GM12878 (cell line): ENCODE measurements at regions not wholly inside any gene's neighbourhood (a gene's known extent, or its start where the extent isn't known, plus 50 kb on each side); places are given as distances from the start of the nearest gene placed in this dataset.

Experiments
- ATAC-seq: fragments of 200-7000 bp; cut with Tn5 transposase; 3 replicates; pipeline ENCODE4 v1.9.1; 2020; ENCODE audit warnings: mild to moderate bottlenecking, moderate library complexity
- BruUV-seq: library from RNA; stranded (reverse); fragments of 400-500 nt; replicated peaks from 2 replicates; lab custom pipeline; 2021; lab: Mats Ljungman, UMichigan
- CTCF ChIA-PET: fragments of 300-600 bp; sonication (Branson Sonifier 250); formaldehyde crosslinking; extraction: SDS; loops from one replicate; lab custom pipeline; 2021; ENCODE audit warnings: inconsistent platforms; lab: Yijun Ruan, JAX
- POLR2A ChIA-PET: fragments of 350-600 bp; formaldehyde crosslinking; extraction: SDS; loops from one replicate; lab custom pipeline; 2021; ENCODE audit warnings: inconsistent platforms; lab: Charles Lee
- RAD21 ChIA-PET: fragments of 300-600 bp; sonication (Branson Sonifier 250); formaldehyde crosslinking; loops from one replicate; lab custom pipeline; 2023; ENCODE audit warnings: antibody characterized with exemption; ENCODE audit not compliant: unreplicated experiment; lab: Charles Lee
- SMC1A ChIA-PET: fragments of 300-600 bp; sonication (Branson Sonifier 250); formaldehyde crosslinking; loops from one replicate; lab custom pipeline; 2023; ENCODE audit not compliant: unreplicated experiment, uncharacterized antibody; lab: Charles Lee
- DNase-seq: peaks from one replicate; pipeline ENCODE4 v3.0.0-alpha.2; 2011; ENCODE audit warnings: low read depth, low spot score
- FAIRE-seq: peaks from 3 replicates; lab custom pipeline; 2011; peaks lifted over from hg19 to GRCh38; lab: Jason Lieb, UNC
- H2AFZ ChIP-seq: 2 replicates; pipeline ENCODE4 v1.6.0; 2011; ENCODE audit warnings: low read depth, low read length, control low read depth; ENCODE audit not compliant: control insufficient read depth
- H3K27ac ChIP-seq: 2 replicates; pipeline ENCODE4 v1.5.1; 2011; ENCODE audit warnings: control low read depth; ENCODE audit not compliant: control insufficient read depth, insufficient read depth
- H3K27me3 ChIP-seq, 2 experiments: replicated peaks in 1 of 2; 2 replicates each; pipeline versions ENCODE4 v1.6.0 to v1.6.1; 2011; ENCODE audit warnings: low read length in 1 of 2; ENCODE audit not compliant: control insufficient read depth in 2 of 2, insufficient read depth in 2 of 2
- H3K36me3 ChIP-seq, 2 experiments: 2 replicates each; pipeline ENCODE4 v1.5.1; 2011; ENCODE audit warnings: low read length in 1 of 2; ENCODE audit not compliant: control insufficient read depth in 2 of 2, insufficient read depth in 2 of 2
- H3K4me1 ChIP-seq: 2 replicates; pipeline ENCODE4 v1.6.1; 2011; ENCODE audit warnings: mild to moderate bottlenecking, low read length, moderate library complexity, mixed read lengths; ENCODE audit not compliant: control insufficient read depth, insufficient read depth
- H3K4me2 ChIP-seq: 2 replicates; pipeline ENCODE4 v1.6.0; 2011; ENCODE audit warnings: control low read depth; ENCODE audit not compliant: control insufficient read depth, insufficient read depth
- H3K4me3 ChIP-seq: fragments of 200-600 bp; sonication (generic); 2 replicates; pipeline ENCODE4 v1.5.1; 2016
- H3K79me2 ChIP-seq: 2 replicates; pipeline ENCODE4 v1.6.0; 2011; ENCODE audit warnings: low read length; ENCODE audit not compliant: control insufficient read depth, insufficient read depth
- H3K9ac ChIP-seq: 2 replicates; pipeline ENCODE4 v1.8.0; 2011; ENCODE audit warnings: low read length, control low read depth, mixed read lengths; ENCODE audit not compliant: control insufficient read depth, insufficient read depth
- H3K9me3 ChIP-seq: replicated peaks from 3 replicates; pipeline ENCODE4 v1.5.1; 2011; ENCODE audit warnings: mild to moderate bottlenecking, low read length; ENCODE audit not compliant: control insufficient read depth, insufficient read depth
- H4K20me1 ChIP-seq: 2 replicates; pipeline ENCODE4 v1.6.0; 2011; ENCODE audit not compliant: control insufficient read depth, insufficient read depth
- E2F4 ChIP-seq: IDR thresholded peaks from 2 replicates; pipeline ENCODE4 v1.6.1; 2012; ENCODE audit warnings: low read depth, low read length, improper control_type of control experiment
- FOS ChIP-seq: IDR thresholded peaks from 3 replicates; pipeline ENCODE4 v1.6.1; 2011; ENCODE audit warnings: borderline replicate concordance; ENCODE audit not compliant: insufficient read length; ENCODE audit errors: extremely low read depth
- NFYA ChIP-seq: IDR thresholded peaks from 2 replicates; pipeline ENCODE4 v1.6.1; 2011; ENCODE audit warnings: low read depth, mild to moderate bottlenecking, low read length, improper control_type of control experiment, borderline replicate concordance
- PKNOX1 ChIP-seq: fragments of 450-650 bp; IDR thresholded peaks from 2 replicates; pipeline ENCODE4 v1.6.1; 2016; ENCODE audit warnings: mild to moderate bottlenecking
- SMAD5 ChIP-seq: IDR thresholded peaks from 2 replicates; pipeline ENCODE4 v1.6.1; 2016; ENCODE audit warnings: antibody characterized with exemption, low read depth
- TAF1 ChIP-seq: IDR thresholded peaks from 2 replicates; pipeline ENCODE4 v1.6.1; 2011; ENCODE audit warnings: mild to moderate bottlenecking, low read depth, low read length, borderline replicate concordance
- TCF3 ChIP-seq: IDR thresholded peaks from 2 replicates; pipeline ENCODE4 v1.6.1; 2012; ENCODE audit warnings: low read depth, mild to moderate bottlenecking, low read length, borderline replicate concordance; ENCODE audit not compliant: insufficient read depth
- WGBS: methylation state at CpG from one replicate; pipeline ENCODE4 v1.1.6; 2016; ENCODE audit warnings: low lambda C conversion rate; ENCODE audit not compliant: insufficient replicate concordance, insufficient coverage; ENCODE audit errors: missing lambda C conversion rate; 5-methylcytosine and 5-hydroxymethylcytosine counted together
- in situ Hi-C: fragments of 300-500 bp; cut with MboI; formaldehyde crosslinking; loops from 9 replicates; pipeline ENCODE4 v1.14.3; 2018; ENCODE audit warnings: mixed read lengths
- intact Hi-C: fragments of 100-400 bp; cut with micrococcal nuclease; formaldehyde crosslinking; loops from one replicate; pipeline ENCODE4 v1.14.2; 2022; ENCODE audit not compliant: unreplicated experiment

GRCh38 chrX:39063037-39063436 lies 261.8 kb downstream of the MID1IP1 start:
- Histone ChIP-seq H3K4me1 (no peaks in the 10 kb centered on the region), H3K9ac (no peak overlapping the region), H3K4me2 (no peak overlapping the region), H3K27me3 (0 out of 4 replicates have a peak, but pooled peaks cover 0 to 2% of the 10 kb centered on the region in 2 experiments), H3K4me3 (no peak overlapping the region), H3K79me2 (no peaks in the 10 kb centered on the region), H4K20me1 (no peaks in the 10 kb centered on the region), H3K36me3 (no peaks in the 10 kb centered on the region), H3K27ac (no peak overlapping the region), H3K9me3 (no peaks in the 10 kb centered on the region; the same call in 2 of the 3 replicates)
- DNase-seq (no peak), ATAC-seq (no peak)
- CTCF ChIA-PET: no interaction called here
- in situ Hi-C loops (no loop called here), intact Hi-C loops (no loop called here)
- no TSS peak for BruUV-seq
- POLR2A ChIA-PET: no interaction called here
- RAD21 ChIA-PET: no interaction called here
- SMC1A ChIA-PET: no interaction called here
- WGBS: 33% methylated on average over 4 of the region's 4 CpGs
- TF ChIP-seq PKNOX1 (no peak), TAF1 (no peak), TCF3 (no peak), FOS (no peak), E2F4 (no peak), NFYA (no peak), SMAD5 (no peak)
- TF ChIP-seq, all 136 proteins: peak for 0
- FAIRE-seq: no peak
- H2AFZ ChIP-seq: no peak overlapping the region
